Smooth muscle cell (in vitro differentiated cells): ENCODE measurements at regions not wholly inside any gene's neighbourhood (a gene's known extent, or its start where the extent isn't known, plus 50 kb on each side); places are given as distances from the start of the nearest gene placed in this dataset.

Source experiments
- DNase-seq: peaks from one replicate; lab custom pipeline; 2025; ENCODE audit not compliant: unreplicated experiment; lab: John Stamatoyannopoulos, UW
- H2AFZ ChIP-seq: fragments of 200-600 bp; sonication (generic); 2 replicates; pipeline ENCODE4 v1.6.0; 2016; ENCODE audit warnings: antibody characterized with exemption, low read depth, mild to moderate bottlenecking
- H3F3A ChIP-seq: fragments of 200-600 bp; sonication (generic); 2 replicates; pipeline ENCODE4 v1.6.0; 2017; ENCODE audit warnings: antibody characterized with exemption, low read depth
- H3K27ac ChIP-seq: fragments of 200-600 bp; sonication (generic); 2 replicates; pipeline ENCODE4 v1.5.1; 2016; ENCODE audit warnings: low read depth, mild to moderate bottlenecking
- H3K27me3 ChIP-seq: fragments of 200-600 bp; sonication (generic); 2 replicates; pipeline ENCODE4 v1.6.1; 2016; ENCODE audit warnings: low read depth, mild to moderate bottlenecking
- H3K36me3 ChIP-seq: fragments of 200-600 bp; sonication (generic); 2 replicates; pipeline ENCODE4 v1.5.1; 2016; ENCODE audit warnings: low read depth
- H3K4me1 ChIP-seq: fragments of 200-600 bp; sonication (generic); 2 replicates; pipeline ENCODE4 v1.5.1; 2016; ENCODE audit warnings: low read depth
- H3K4me2 ChIP-seq: fragments of 200-600 bp; sonication (generic); 2 replicates; pipeline ENCODE4 v1.6.0; 2016; ENCODE audit warnings: mild to moderate bottlenecking
- H3K4me3 ChIP-seq: fragments of 200-600 bp; sonication (generic); 2 replicates; pipeline ENCODE4 v1.5.1; 2016; ENCODE audit warnings: mild to moderate bottlenecking
- H3K79me2 ChIP-seq: fragments of 200-600 bp; sonication (generic); 2 replicates; pipeline ENCODE4 v1.6.0; 2016; ENCODE audit warnings: low read depth, mild to moderate bottlenecking
- H3K9ac ChIP-seq: fragments of 200-600 bp; sonication (generic); 2 replicates; pipeline ENCODE4 v1.6.0; 2016; ENCODE audit warnings: low read depth
- H3K9me3 ChIP-seq: fragments of 200-600 bp; sonication (generic); replicated peaks from 2 replicates; pipeline ENCODE4 v1.5.1; 2016; ENCODE audit warnings: low read depth
- H4K20me1 ChIP-seq: fragments of 200-600 bp; sonication (generic); 2 replicates; pipeline ENCODE4 v1.6.0; 2016; ENCODE audit warnings: low read depth
- CTCF ChIP-seq: fragments of 200-600 bp; sonication (generic); IDR thresholded peaks from 2 replicates; pipeline ENCODE4 v1.5.1; 2017; ENCODE audit warnings: borderline replicate concordance, mild to moderate bottlenecking, antibody characterized with exemption; ENCODE audit not compliant: insufficient read depth, poor library complexity, severe bottlenecking
- WGBS: methylation state at CpG from one replicate; pipeline ENCODE4 v1.1.7; 2016; ENCODE audit warnings: low lambda C conversion rate; 5-methylcytosine and 5-hydroxymethylcytosine counted together

GRCh38 chr13:106981051-106981450 lies 413.1 kb upstream of the ARGLU1 start:
- Histone ChIP-seq H3F3A (no peaks in the 10 kb centered on the region), H3K79me2 (no peaks in the 10 kb centered on the region), H4K20me1 (no peaks in the 10 kb centered on the region), H3K4me3 (no peak overlapping the region), H3K4me2 (no peak overlapping the region), H3K36me3 (no peaks in the 10 kb centered on the region), H3K27ac (no peak overlapping the region), H3K4me1 (no peaks in the 10 kb centered on the region), H3K9me3 (no peaks in the 10 kb centered on the region), H2AFZ (no peak overlapping the region), H3K27me3 (peaks cover 6% of the 10 kb centered on the region), H3K9ac (no peak overlapping the region)
- DNase-seq: no peak
- TF ChIP-seq CTCF: no peak
- 97% methylated on average over 2 of the region's 2 CpGs for WGBS

GRCh38 chr13:106967391-106967790 lies 399.5 kb upstream of the ARGLU1 start:
- Histone ChIP-seq H3F3A (no peaks in the 10 kb centered on the region), H3K36me3 (no peaks in the 10 kb centered on the region), H3K4me3 (no peak overlapping the region), H3K27ac (no peak overlapping the region), H2AFZ (no peak overlapping the region), H3K9ac (no peak overlapping the region), H4K20me1 (no peaks in the 10 kb centered on the region), H3K9me3 (no peaks in the 10 kb centered on the region), H3K27me3 (no peaks in the 10 kb centered on the region), H3K79me2 (no peaks in the 10 kb centered on the region), H3K4me2 (no peak overlapping the region), H3K4me1 (no peaks in the 10 kb centered on the region)
- no peak for DNase-seq
- TF ChIP-seq CTCF: no peak
- 91% methylated on average over 1 of the region's 1 CpG for WGBS

GRCh38 chr13:106963151-106963550 lies 395.2 kb upstream of the ARGLU1 start:
- no peak overlapping the region for H3K4me2 ChIP-seq
- H2AFZ ChIP-seq: no peak overlapping the region
- DNase-seq: no peak
- no peaks in the 10 kb centered on the region for H3K9me3 ChIP-seq
- no peak for TF ChIP-seq CTCF
- H3K4me1 ChIP-seq: no peaks in the 10 kb centered on the region
- H3K9ac ChIP-seq: no peak overlapping the region
- no peak overlapping the region for H3K4me3 ChIP-seq
- peaks cover 8% of the 10 kb centered on the region for H3K27me3 ChIP-seq
- no peaks in the 10 kb centered on the region for H3F3A ChIP-seq
- H3K79me2 ChIP-seq: no peaks in the 10 kb centered on the region
- no peaks in the 10 kb centered on the region for H4K20me1 ChIP-seq
- WGBS: 39% methylated on average over 2 of the region's 2 CpGs
- no peak overlapping the region for H3K27ac ChIP-seq
- H3K36me3 ChIP-seq: no peaks in the 10 kb centered on the region

- Histone ChIP-seq H3K36me3 (no peaks in the 10 kb centered on the region), H3K9ac (no peak overlapping the region), H4K20me1 (no peaks in the 10 kb centered on the region), H3K27ac (no peak overlapping the region), H3K9me3 (no peaks in the 10 kb centered on the region), H3K4me1 (no peaks in the 10 kb centered on the region), H3K4me3 (no peak overlapping the region), H3K79me2 (no peaks in the 10 kb centered on the region), H3F3A (no peaks in the 10 kb centered on the region), H2AFZ (no peak overlapping the region), H3K27me3 (peaks cover 10% of the 10 kb centered on the region), H3K4me2 (no peak overlapping the region)
- no peak for TF ChIP-seq CTCF
- no peak for DNase-seq
- WGBS: 72% methylated on average over 2 of the region's 2 CpGs
Measured at GRCh38 chr13:106961651-106962050, 393.7 kb upstream of the ARGLU1 start.
